Liver (tissue), 8 donors: ENCODE measurements at regions not wholly inside any gene's neighbourhood (a gene's known extent, or its start where the extent isn't known, plus 50 kb on each side); places are given as distances from the start of the nearest gene placed in this dataset.

Source experiments
- DNase-seq: peaks from one replicate; pipeline ENCODE4 v3.0.0-alpha.2; 2017; ENCODE audit warnings: low spot score
- H3K27ac ChIP-seq, 2 donors: one replicate each; pipeline ENCODE4 v1.7.0; 2013; ENCODE audit warnings: inconsistent platforms in 2 of 2, low read length in 2 of 2, control low read depth in 1 of 2, low read depth in 1 of 2, mild to moderate bottlenecking in 1 of 2
- H3K27me3 ChIP-seq, 4 donors: one replicate each; pipeline versions ENCODE4 v1.6.1 to v1.7.0; 2013; ENCODE audit warnings: low read length in 3 of 4, inconsistent platforms in 1 of 4, mild to moderate bottlenecking in 1 of 4, moderate library complexity in 1 of 4; ENCODE audit not compliant: control insufficient read depth in 4 of 4, insufficient read depth in 4 of 4
- H3K36me3 ChIP-seq, 4 donors: one replicate each; pipeline versions ENCODE4 v1.6.1 to v1.7.0; 2013; ENCODE audit warnings: low read length in 3 of 4, mild to moderate bottlenecking in 3 of 4, low read depth in 1 of 4, moderate library complexity in 1 of 4; ENCODE audit not compliant: control insufficient read depth in 4 of 4, insufficient read depth in 3 of 4
- H3K4me1 ChIP-seq, 4 donors: one replicate each; pipeline versions ENCODE4 v1.6.1 to v1.7.0; 2013; ENCODE audit warnings: low read length in 3 of 4, mild to moderate bottlenecking in 3 of 4, moderate library complexity in 1 of 4; ENCODE audit not compliant: control insufficient read depth in 4 of 4, insufficient read depth in 4 of 4
- H3K4me3 ChIP-seq, 3 donors: one replicate each; pipeline versions ENCODE4 v1.6.1 to v1.7.0; 2013; ENCODE audit warnings: low read length in 3 of 3, control low read depth in 1 of 3, low read depth in 1 of 3, mild to moderate bottlenecking in 1 of 3
- H3K9ac ChIP-seq, 2 donors: one replicate each; pipeline ENCODE4 v1.7.0; 2013; ENCODE audit warnings: low read length in 2 of 2, mild to moderate bottlenecking in 2 of 2, moderate library complexity in 2 of 2, control low read depth in 1 of 2, low read depth in 1 of 2
- H3K9me3 ChIP-seq, 4 donors: one replicate each; pipeline versions ENCODE4 v1.6.1 to v1.7.0; 2013; ENCODE audit warnings: low read length in 3 of 4; ENCODE audit not compliant: control insufficient read depth in 4 of 4
- ATF3 ChIP-seq: IDR thresholded peaks from 2 replicates; pipeline ENCODE4 v1.6.1; 2016; ENCODE audit warnings: antibody characterized with exemption
- FOXA1 ChIP-seq: IDR thresholded peaks from 2 replicates; pipeline ENCODE4 v1.6.1; 2016; ENCODE audit warnings: antibody characterized with exemption
- FOXA2 ChIP-seq: IDR thresholded peaks from 2 replicates; pipeline ENCODE4 v1.6.1; 2016; ENCODE audit warnings: antibody characterized with exemption
- GABPA ChIP-seq, 2 donors: IDR thresholded peaks in 1 of 2; conservative IDR thresholded peaks in 1 of 2; 2 replicates each; pipeline ENCODE4 v1.6.1; 2016; ENCODE audit warnings: antibody characterized with exemption in 2 of 2, mild to moderate bottlenecking in 1 of 2, moderate library complexity in 1 of 2
- HNF4A ChIP-seq, 2 donors: conservative IDR thresholded peaks; 2 replicates each; pipeline ENCODE4 v1.6.1; 2016; ENCODE audit warnings: antibody characterized with exemption in 2 of 2, mild to moderate bottlenecking in 2 of 2
- HNF4G ChIP-seq: IDR thresholded peaks from 2 replicates; pipeline ENCODE4 v1.6.1; 2016; ENCODE audit warnings: antibody characterized with exemption
- JUND ChIP-seq, 2 donors: IDR thresholded peaks; 2 replicates each; pipeline ENCODE4 v1.6.1; 2016; ENCODE audit warnings: antibody characterized with exemption in 2 of 2
- MAX ChIP-seq: IDR thresholded peaks from 2 replicates; pipeline ENCODE4 v1.6.1; 2016; ENCODE audit warnings: antibody characterized with exemption
- NR2F2 ChIP-seq: IDR thresholded peaks from 2 replicates; pipeline ENCODE4 v1.6.1; 2016; ENCODE audit warnings: antibody characterized with exemption
- RAD21 ChIP-seq, 2 donors: IDR thresholded peaks; 2 replicates each; pipeline ENCODE4 v1.6.1; 2016; ENCODE audit warnings: antibody characterized with exemption in 2 of 2, mild to moderate bottlenecking in 2 of 2
- RXRA ChIP-seq, 2 donors: IDR thresholded peaks; 2 replicates each; pipeline ENCODE4 v1.6.1; 2017 to 2018; ENCODE audit warnings: antibody characterized with exemption in 2 of 2, mild to moderate bottlenecking in 1 of 2
- SP1 ChIP-seq: IDR thresholded peaks from 2 replicates; pipeline ENCODE4 v1.6.1; 2018; ENCODE audit warnings: antibody characterized with exemption, mild to moderate bottlenecking
- TAF1 ChIP-seq: conservative IDR thresholded peaks from 2 replicates; pipeline ENCODE4 v1.6.1; 2016; ENCODE audit warnings: antibody characterized with exemption, mild to moderate bottlenecking
- YY1 ChIP-seq: IDR thresholded peaks from 2 replicates; pipeline ENCODE4 v1.6.1; 2016; ENCODE audit warnings: antibody characterized with exemption, mild to moderate bottlenecking
- WGBS: extraction: QIAGEN DNeasy Blood & Tissue Kit; methylation state at CpG from one replicate; pipeline ENCODE4 v1.1.7; 2013; 5-methylcytosine and 5-hydroxymethylcytosine counted together
- TF ChIP-seq, protein P1 (sequence below): fragments of 150-350 bp; IDR thresholded peaks from 2 replicates; pipeline ENCODE4 v1.5.1; 2017; ENCODE audit warnings: improper control_type of control experiment, low read depth, low read length; ENCODE audit not compliant: missing input control
- TF ChIP-seq, protein P2 (sequence below): IDR thresholded peaks from 2 replicates; pipeline ENCODE4 v1.6.1; 2016; ENCODE audit warnings: antibody characterized with exemption, mild to moderate bottlenecking
- TF ChIP-seq, protein P3 (sequence below): IDR thresholded peaks from 2 replicates; pipeline ENCODE4 v1.6.1; 2016; ENCODE audit warnings: antibody characterized with exemption
- donor health status: healthy.
- donor health status: healthy.
- donor health status: healthy.
- donor health status: healthy.
- donor health status: healthy.

- DNase-seq = no peak
- Histone ChIP-seq H3K36me3 (no peaks in the 10 kb centered on the region), H3K4me1 (peaks cover 0 to 3% (median 0%) of the 10 kb centered on the region in 4 donors), H3K9me3 (no peaks in the 10 kb centered on the region), H3K27ac (no peak overlapping the region), H3K27me3 (peaks cover 0 to 14% (median 5%) of the 10 kb centered on the region in 4 donors), H3K4me3 (no peak overlapping the region), H3K9ac (no peak overlapping the region)
- TF ChIP-seq, protein P1, sequence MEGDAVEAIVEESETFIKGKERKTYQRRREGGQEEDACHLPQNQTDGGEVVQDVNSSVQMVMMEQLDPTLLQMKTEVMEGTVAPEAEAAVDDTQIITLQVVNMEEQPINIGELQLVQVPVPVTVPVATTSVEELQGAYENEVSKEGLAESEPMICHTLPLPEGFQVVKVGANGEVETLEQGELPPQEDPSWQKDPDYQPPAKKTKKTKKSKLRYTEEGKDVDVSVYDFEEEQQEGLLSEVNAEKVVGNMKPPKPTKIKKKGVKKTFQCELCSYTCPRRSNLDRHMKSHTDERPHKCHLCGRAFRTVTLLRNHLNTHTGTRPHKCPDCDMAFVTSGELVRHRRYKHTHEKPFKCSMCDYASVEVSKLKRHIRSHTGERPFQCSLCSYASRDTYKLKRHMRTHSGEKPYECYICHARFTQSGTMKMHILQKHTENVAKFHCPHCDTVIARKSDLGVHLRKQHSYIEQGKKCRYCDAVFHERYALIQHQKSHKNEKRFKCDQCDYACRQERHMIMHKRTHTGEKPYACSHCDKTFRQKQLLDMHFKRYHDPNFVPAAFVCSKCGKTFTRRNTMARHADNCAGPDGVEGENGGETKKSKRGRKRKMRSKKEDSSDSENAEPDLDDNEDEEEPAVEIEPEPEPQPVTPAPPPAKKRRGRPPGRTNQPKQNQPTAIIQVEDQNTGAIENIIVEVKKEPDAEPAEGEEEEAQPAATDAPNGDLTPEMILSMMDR = no peak
- TF ChIP-seq, protein P2, sequence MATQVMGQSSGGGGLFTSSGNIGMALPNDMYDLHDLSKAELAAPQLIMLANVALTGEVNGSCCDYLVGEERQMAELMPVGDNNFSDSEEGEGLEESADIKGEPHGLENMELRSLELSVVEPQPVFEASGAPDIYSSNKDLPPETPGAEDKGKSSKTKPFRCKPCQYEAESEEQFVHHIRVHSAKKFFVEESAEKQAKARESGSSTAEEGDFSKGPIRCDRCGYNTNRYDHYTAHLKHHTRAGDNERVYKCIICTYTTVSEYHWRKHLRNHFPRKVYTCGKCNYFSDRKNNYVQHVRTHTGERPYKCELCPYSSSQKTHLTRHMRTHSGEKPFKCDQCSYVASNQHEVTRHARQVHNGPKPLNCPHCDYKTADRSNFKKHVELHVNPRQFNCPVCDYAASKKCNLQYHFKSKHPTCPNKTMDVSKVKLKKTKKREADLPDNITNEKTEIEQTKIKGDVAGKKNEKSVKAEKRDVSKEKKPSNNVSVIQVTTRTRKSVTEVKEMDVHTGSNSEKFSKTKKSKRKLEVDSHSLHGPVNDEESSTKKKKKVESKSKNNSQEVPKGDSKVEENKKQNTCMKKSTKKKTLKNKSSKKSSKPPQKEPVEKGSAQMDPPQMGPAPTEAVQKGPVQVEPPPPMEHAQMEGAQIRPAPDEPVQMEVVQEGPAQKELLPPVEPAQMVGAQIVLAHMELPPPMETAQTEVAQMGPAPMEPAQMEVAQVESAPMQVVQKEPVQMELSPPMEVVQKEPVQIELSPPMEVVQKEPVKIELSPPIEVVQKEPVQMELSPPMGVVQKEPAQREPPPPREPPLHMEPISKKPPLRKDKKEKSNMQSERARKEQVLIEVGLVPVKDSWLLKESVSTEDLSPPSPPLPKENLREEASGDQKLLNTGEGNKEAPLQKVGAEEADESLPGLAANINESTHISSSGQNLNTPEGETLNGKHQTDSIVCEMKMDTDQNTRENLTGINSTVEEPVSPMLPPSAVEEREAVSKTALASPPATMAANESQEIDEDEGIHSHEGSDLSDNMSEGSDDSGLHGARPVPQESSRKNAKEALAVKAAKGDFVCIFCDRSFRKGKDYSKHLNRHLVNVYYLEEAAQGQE = no peak
- TF ChIP-seq JUND (IDR thresholded peaks at IDR 0.05) = no peak
- no peak for TF ChIP-seq RXRA (IDR thresholded peaks at IDR 0.05)
- no peak for TF ChIP-seq TAF1
- no peak for TF ChIP-seq MAX
- TF ChIP-seq RAD21 (IDR thresholded peaks at IDR 0.05) = no peak
- no peak for TF ChIP-seq ATF3
- 22% methylated on average over 19 of the region's 19 CpGs for WGBS
Measured at GRCh38 chr15:83379579-83379959, 67.6 kb upstream of the SH3GL3 start.

GRCh38 chr15:83380059-83380458, 67.1 kb upstream of the SH3GL3 start:
- Histone ChIP-seq H3K9me3 (no peaks in the 10 kb centered on the region), H3K9ac (no peak overlapping the region), H3K27me3 (peaks cover 0 to 14% (median 5%) of the 10 kb centered on the region in 4 donors), H3K4me3 (no peak overlapping the region), H3K36me3 (no peaks in the 10 kb centered on the region), H3K4me1 (peaks cover 0 to 3% (median 0%) of the 10 kb centered on the region in 4 donors), H3K27ac (no peak overlapping the region)
- WGBS = 24% methylated on average over 2 of the region's 2 CpGs
- TF ChIP-seq HNF4A (conservative IDR thresholded peaks at IDR 0.05) (no peak), NR2F2 (no peak), RXRA (IDR thresholded peaks at IDR 0.05) (no peak), GABPA (IDR thresholded peaks at IDR 0.05 in 1 of 2, conservative IDR thresholded peaks at IDR 0.05 in 1 of 2) (no peak), YY1 (no peak), FOXA1 (no peak), SP1 (no peak), MAX (no peak), HNF4G (no peak), TAF1 (no peak), FOXA2 (no peak), ATF3 (no peak), RAD21 (IDR thresholded peaks at IDR 0.05) (no peak)
- TF ChIP-seq, protein P3, sequence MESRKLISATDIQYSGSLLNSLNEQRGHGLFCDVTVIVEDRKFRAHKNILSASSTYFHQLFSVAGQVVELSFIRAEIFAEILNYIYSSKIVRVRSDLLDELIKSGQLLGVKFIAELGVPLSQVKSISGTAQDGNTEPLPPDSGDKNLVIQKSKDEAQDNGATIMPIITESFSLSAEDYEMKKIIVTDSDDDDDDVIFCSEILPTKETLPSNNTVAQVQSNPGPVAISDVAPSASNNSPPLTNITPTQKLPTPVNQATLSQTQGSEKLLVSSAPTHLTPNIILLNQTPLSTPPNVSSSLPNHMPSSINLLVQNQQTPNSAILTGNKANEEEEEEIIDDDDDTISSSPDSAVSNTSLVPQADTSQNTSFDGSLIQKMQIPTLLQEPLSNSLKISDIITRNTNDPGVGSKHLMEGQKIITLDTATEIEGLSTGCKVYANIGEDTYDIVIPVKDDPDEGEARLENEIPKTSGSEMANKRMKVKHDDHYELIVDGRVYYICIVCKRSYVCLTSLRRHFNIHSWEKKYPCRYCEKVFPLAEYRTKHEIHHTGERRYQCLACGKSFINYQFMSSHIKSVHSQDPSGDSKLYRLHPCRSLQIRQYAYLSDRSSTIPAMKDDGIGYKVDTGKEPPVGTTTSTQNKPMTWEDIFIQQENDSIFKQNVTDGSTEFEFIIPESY = no peak
- TF ChIP-seq, protein P1 = no peak
- TF ChIP-seq, protein P2 = no peak
- DNase-seq = no peak
